Activated naive CD4-positive, alpha-beta T cell treated with anti-CD3 and anti-CD28 coated beads, Interleukin-2, amount 10 ng/mL, durations not matched to agents 7 days and 5 days (primary cell): ENCODE measurements at regions not wholly inside any gene's neighbourhood (a gene's known extent, or its start where the extent isn't known, plus 50 kb on each side); places are given as distances from the start of the nearest gene placed in this dataset.

ENCODE experiments used
- CTCF ChIA-PET: fragments of 350-600 bp; sonication (Branson Sonifier 250); formaldehyde crosslinking; loops from one replicate; lab custom pipeline; 2021; ENCODE audit warnings: antibody characterized with exemption; lab: Charles Lee
- DNase-seq: peaks from one replicate; pipeline ENCODE4 v3.0.0-alpha.2; 2020
- H3K27ac Mint-ChIP-seq: one replicate; pipeline ENCODE4 v1.8.0; 2021; ENCODE audit warnings: mild to moderate bottlenecking, moderate library complexity, mixed read lengths
- H3K27me3 Mint-ChIP-seq: one replicate; pipeline ENCODE4 v1.8.0; 2021; ENCODE audit warnings: mild to moderate bottlenecking, mixed read lengths
- H3K36me3 Mint-ChIP-seq: one replicate; pipeline ENCODE4 v1.8.0; 2021; ENCODE audit warnings: mixed read lengths
- H3K4me1 Mint-ChIP-seq: one replicate; pipeline ENCODE4 v1.8.0; 2021; ENCODE audit warnings: mixed read lengths
- H3K4me3 Mint-ChIP-seq: one replicate; pipeline ENCODE4 v1.8.0; 2021; ENCODE audit warnings: mild to moderate bottlenecking, moderate library complexity, mixed read lengths
- H3K9me3 Mint-ChIP-seq: one replicate; pipeline ENCODE4 v1.8.0; 2021; ENCODE audit warnings: mixed read lengths

DNA sequence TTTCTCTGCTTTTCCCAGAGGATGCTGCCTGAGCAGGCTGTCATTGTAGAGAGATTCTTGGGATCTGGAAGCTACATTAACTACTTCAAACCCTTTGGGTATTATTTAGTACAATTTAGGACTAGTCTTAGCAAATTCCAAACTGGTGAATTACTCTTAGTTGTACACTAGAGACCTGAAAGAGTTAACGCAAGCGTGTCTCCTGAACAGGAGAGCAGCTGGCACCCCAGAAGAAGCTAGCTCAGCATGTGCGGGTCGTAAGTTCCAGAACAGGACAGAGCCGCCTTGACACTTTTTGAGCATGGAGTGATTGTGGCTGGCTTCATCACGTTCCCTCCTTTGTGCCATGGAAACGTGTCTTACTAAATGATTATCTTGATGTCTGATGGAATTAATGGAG is 495.7 kb upstream of the TPK1 start:
- Mint-ChIP-seq H3K9me3 (peaks cover 6% of the 10 kb centered on the region), H3K27ac (no peak overlapping the region)
- CTCF ChIA-PET: no interaction called here

DNA sequence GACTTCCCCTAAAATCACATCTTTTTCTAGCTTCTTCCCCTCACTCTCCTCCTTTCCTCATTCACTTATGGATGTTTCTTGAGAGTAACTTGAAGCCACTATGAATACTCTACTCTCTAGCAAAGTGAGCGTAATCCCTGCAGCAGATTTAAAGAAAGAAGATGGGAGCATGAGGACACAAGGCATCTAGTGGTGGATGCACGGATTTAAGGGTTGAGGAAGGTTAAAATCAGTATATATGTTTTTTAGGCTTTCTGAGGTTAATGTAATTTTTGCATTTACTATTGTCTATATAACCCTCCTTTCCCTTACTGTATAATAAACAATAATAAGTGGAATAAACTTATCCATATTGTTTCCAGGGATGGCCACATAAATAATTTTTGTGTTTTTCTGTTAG is 495.2 kb upstream of the TPK1 start:
- Mint-ChIP-seq H3K27ac (no peak overlapping the region), H3K9me3 (peaks cover 2% of the 10 kb centered on the region), H3K4me1 (no peaks in the 10 kb centered on the region), H3K36me3 (no peaks in the 10 kb centered on the region), H3K27me3 (no peaks in the 10 kb centered on the region), H3K4me3 (no peak overlapping the region)
- CTCF ChIA-PET: no interaction called here
- DNase-seq: no peak

More for the DNA sequence above, 495.7 kb upstream of the TPK1 start:
- Mint-ChIP-seq H3K27me3 (no peaks in the 10 kb centered on the region), H3K4me3 (no peak overlapping the region), H3K4me1 (no peaks in the 10 kb centered on the region), H3K36me3 (no peaks in the 10 kb centered on the region)
- no peak for DNase-seq

DNA sequence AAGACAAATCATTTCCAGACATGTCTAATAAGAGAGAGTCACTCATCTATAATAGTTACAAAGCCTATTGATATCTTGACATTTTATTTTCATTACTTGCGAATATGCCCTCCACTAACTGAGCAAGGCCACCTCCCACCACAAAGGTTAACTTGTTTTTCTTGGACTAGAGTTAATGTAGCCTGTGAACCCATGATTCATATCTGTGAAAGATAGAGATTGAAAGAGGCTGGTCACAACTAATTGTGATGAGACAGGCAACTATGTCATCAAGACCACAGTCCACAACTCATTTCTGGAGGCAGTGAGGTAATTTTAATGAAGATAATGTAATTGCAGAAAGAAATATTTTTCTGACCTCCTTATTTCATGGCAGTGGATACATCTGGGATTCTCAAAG is 491.8 kb upstream of the TPK1 start:
- CTCF ChIA-PET: no interaction called here
- no peak for DNase-seq
- Mint-ChIP-seq H3K36me3 (no peaks in the 10 kb centered on the region), H3K4me3 (no peak overlapping the region), H3K4me1 (no peaks in the 10 kb centered on the region), H3K9me3 (peaks cover 5% of the 10 kb centered on the region), H3K27ac (no peak overlapping the region), H3K27me3 (no peaks in the 10 kb centered on the region)

DNA sequence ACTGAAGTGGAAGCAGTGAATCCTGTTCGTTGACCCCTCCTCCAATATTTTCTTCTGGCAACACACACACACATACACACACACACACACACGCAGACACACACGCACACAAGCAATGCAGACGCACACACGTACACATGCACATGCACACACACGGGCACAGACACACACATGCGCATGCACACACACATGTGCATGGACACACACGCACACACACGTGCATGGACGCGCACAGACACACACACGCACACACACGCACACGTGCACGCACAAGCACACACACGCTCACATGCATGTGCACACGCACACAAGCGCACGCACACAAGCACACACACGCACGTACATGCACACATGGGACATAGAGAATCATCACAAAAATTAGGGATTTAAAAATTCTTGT is 488.2 kb upstream of the TPK1 start:
- Mint-ChIP-seq H3K9me3 (peaks cover 5% of the 10 kb centered on the region), H3K4me3 (no peak overlapping the region), H3K27me3 (no peaks in the 10 kb centered on the region), H3K36me3 (no peaks in the 10 kb centered on the region), H3K4me1 (no peaks in the 10 kb centered on the region), H3K27ac (no peak overlapping the region)
- DNase-seq: no peak
- CTCF ChIA-PET: no interaction called here

DNA sequence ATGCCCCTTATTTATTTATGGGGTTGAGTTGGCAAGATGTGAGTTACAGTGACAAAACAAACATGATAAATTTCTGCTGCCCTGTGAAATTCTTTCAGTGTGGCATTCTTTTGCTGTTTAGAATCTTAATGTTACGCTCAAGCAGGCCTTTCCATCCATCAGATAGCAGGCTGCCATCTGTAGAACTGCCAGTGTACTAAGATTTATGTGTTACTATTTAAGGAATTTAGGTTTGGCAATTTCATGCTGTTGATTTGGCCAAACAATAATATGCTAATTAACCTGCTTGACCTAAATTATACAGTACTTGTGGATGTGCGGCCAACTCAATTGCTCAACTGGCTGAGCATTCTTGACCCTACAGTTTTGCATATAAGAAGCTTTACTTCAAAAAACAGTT is 477.7 kb upstream of the TPK1 start:
- Mint-ChIP-seq H3K4me1 (no peaks in the 10 kb centered on the region), H3K36me3 (no peaks in the 10 kb centered on the region), H3K4me3 (no peak overlapping the region), H3K27me3 (no peaks in the 10 kb centered on the region), H3K27ac (no peak overlapping the region), H3K9me3 (peaks cover 2% of the 10 kb centered on the region)
- DNase-seq: no peak
- CTCF ChIA-PET: no interaction called here

DNA sequence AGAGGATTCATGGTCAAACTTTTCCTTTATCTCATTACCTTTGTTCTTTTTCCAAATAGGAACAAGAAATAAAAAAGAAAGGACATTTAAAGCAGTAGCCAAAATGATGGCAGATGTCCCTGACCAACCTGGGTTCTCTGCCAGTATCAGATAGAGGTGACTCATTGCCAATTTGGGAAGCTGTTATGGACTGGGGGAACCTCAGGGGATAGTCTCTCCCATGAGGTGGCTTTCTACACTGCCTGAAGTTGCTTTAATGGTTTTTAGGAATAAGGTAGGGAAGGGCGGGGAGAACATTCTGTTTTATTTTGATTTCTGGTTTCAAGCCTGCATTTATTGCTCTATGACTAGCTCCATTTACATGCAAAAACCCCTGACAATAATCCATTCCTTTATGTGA is 457.9 kb upstream of the TPK1 start:
- Mint-ChIP-seq H3K9me3 (no peaks in the 10 kb centered on the region), H3K36me3 (no peaks in the 10 kb centered on the region), H3K27me3 (no peaks in the 10 kb centered on the region), H3K4me3 (no peak overlapping the region), H3K4me1 (no peaks in the 10 kb centered on the region), H3K27ac (no peak overlapping the region)
- CTCF ChIA-PET: no interaction called here
- no peak for DNase-seq

DNA sequence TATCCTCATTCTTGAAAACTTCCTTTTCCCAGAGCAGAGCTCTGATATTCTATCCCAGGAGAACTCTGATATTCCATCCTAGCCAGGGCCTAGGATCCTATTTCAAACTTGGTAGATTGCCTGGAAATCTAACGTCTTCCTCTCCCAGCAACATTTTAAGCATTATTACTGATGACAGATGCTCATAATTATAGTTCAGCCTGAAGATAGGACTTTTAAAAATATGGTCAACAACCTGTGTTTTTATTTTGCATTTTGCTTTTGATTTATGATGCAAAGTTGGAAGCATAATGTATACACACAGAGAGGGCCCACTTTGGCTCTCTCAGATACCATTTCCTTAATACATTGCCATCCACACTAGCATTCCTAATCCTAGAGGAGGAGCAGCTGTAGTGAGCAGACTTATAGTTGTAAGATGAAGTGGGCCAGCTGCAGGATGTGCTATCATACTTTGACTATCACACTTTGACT is 457.4 kb upstream of the TPK1 start:
- H3K4me3 Mint-ChIP-seq: no peak overlapping the region
- H3K27ac Mint-ChIP-seq: no peak overlapping the region
- H3K9me3 Mint-ChIP-seq: no peaks in the 10 kb centered on the region
- H3K36me3 Mint-ChIP-seq: no peaks in the 10 kb centered on the region
- H3K4me1 Mint-ChIP-seq: no peaks in the 10 kb centered on the region
- DNase-seq: no peak
- no peaks in the 10 kb centered on the region for H3K27me3 Mint-ChIP-seq
- CTCF ChIA-PET: no interaction called here

DNA sequence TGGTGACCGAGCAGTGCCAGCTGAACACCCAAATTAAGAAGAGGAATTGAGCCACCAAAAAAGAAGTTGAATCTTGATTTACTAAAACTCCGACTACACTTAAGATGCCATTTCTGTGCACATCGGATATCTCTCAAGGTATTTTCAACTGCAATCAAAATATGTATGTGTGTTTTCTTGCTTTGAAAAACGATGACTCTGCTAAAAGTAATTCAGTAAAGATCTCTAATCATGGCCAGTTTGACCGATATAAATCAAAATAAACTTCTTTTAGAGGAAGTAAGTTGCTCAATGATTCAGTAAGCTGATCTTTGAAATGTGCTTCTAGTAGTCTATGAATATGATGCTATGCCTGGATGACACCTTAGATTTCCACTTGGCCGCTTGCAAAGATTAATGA is 453.5 kb upstream of the TPK1 start:
- no peaks in the 10 kb centered on the region for H3K36me3 Mint-ChIP-seq

DNA sequence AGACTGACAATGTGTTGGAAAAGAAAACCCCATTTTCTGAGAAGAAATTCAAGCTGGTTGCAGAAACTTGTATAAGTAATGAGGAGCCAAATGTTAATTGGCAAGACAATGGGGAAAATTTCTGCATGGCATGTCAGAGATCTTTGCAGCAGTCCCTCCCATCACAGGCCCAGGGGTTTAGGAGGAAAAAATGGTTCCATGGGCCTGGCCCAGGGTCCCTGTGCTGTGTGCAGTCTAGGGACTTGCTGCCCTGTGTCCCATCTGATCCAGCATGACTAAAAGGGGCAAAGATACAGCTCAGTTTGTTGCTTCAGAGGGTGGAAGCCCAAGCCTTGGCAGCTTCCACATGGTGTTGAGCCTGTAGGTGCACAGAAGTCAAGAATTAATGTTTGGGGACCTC is 440.3 kb upstream of the TPK1 start:
- Mint-ChIP-seq H3K27ac (no peak overlapping the region), H3K36me3 (no peaks in the 10 kb centered on the region), H3K4me1 (no peaks in the 10 kb centered on the region), H3K4me3 (no peak overlapping the region), H3K9me3 (peaks cover 26% of the 10 kb centered on the region), H3K27me3 (no peaks in the 10 kb centered on the region)
- no peak for DNase-seq
- CTCF ChIA-PET: no interaction called here

More for the DNA sequence above, 453.5 kb upstream of the TPK1 start:
- H3K4me1 Mint-ChIP-seq: no peaks in the 10 kb centered on the region
- no peaks in the 10 kb centered on the region for H3K27me3 Mint-ChIP-seq
- CTCF ChIA-PET: no interaction called here
- no peaks in the 10 kb centered on the region for H3K9me3 Mint-ChIP-seq
- H3K27ac Mint-ChIP-seq: no peak overlapping the region
- DNase-seq: no peak
- no peak overlapping the region for H3K4me3 Mint-ChIP-seq

DNA sequence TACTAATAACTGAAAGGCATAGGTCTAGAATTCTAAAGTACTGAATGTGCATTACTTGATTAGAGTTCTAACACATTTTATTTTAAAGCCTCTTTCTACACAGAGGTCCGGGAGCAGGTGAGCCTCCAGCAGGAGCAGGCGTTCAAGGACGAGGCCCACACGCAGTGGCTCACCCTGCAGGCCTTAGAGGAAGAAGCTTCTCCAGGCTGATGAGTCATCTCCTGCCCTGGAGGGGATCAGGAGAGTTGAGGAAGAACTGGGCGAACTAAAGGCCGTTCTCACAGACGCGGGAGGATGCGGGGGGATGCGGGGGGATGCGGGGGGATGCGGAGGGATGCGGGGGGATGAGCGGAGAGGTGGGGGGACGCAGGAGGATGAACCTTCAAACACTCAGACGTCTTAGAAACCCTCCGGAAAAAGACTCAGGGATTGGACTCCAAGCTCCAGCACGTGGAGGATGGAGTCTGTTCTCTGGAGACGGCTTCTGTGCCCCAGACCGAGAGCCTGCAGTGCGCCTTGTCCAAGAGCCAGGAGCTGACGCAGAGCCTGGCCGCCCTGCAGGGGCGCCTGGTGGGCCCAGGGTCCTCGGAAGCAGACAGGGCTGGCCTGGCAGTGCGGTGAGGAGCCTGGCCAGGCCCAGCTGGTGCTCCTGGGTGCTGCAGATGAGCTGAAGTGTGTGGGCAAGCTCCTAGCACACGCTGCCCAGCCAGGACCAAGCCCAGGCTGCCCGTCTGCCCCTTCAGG is 433.7 kb upstream of the TPK1 start:
- no peak overlapping the region for H3K27ac Mint-ChIP-seq
- CTCF ChIA-PET: no interaction called here
- no peak overlapping the region for H3K4me3 Mint-ChIP-seq
- no peak for DNase-seq
- H3K27me3 Mint-ChIP-seq: no peaks in the 10 kb centered on the region
- H3K36me3 Mint-ChIP-seq: no peaks in the 10 kb centered on the region
- peaks cover 13% of the 10 kb centered on the region for H3K9me3 Mint-ChIP-seq
- H3K4me1 Mint-ChIP-seq: no peaks in the 10 kb centered on the region

DNA sequence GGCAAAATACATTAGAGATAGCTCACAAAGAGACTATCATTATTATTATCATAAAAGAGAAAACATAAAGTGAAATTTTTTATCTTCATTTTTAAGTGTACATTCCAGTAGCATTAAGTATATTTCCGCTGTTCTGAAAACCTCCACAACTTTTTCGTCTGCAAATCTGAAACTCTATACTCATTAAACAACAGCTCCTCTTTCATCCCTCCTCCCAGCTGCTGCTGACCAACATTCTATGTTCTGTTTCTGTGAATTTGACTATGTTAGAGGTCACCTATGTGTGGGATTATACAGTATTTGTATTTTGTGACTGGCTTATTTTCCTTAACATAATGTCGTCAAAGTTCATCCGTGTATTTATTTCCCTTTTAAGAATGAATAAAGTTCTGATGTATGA is 429.3 kb upstream of the TPK1 start:
- H3K4me1 Mint-ChIP-seq: no peaks in the 10 kb centered on the region
- peaks cover 3% of the 10 kb centered on the region for H3K9me3 Mint-ChIP-seq
- H3K27me3 Mint-ChIP-seq: no peaks in the 10 kb centered on the region
- H3K36me3 Mint-ChIP-seq: no peaks in the 10 kb centered on the region
- H3K27ac Mint-ChIP-seq: no peak overlapping the region
- DNase-seq: no peak
- CTCF ChIA-PET: no interaction called here
- no peak overlapping the region for H3K4me3 Mint-ChIP-seq

DNA sequence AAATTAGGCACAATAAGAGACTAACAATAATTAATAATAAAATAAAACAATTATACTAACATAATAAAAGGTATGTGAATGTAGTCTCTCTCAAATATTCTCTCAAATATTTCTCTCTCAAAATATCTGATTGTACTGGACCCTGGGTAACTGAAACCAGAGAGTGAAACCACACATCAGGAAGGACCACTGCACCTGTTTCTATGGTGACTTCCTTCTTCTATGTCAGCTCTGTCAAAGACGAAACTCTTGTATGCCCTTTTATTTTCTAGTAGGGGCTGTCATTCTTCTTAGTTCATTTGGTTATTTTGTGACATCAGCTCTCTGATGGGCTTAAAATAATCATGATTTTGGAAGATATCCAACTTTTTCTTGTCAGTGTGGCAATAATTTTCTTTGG is 428.0 kb upstream of the TPK1 start:
- Mint-ChIP-seq H3K27ac (no peak overlapping the region), H3K4me3 (no peak overlapping the region)
- CTCF ChIA-PET: no interaction called here

DNA sequence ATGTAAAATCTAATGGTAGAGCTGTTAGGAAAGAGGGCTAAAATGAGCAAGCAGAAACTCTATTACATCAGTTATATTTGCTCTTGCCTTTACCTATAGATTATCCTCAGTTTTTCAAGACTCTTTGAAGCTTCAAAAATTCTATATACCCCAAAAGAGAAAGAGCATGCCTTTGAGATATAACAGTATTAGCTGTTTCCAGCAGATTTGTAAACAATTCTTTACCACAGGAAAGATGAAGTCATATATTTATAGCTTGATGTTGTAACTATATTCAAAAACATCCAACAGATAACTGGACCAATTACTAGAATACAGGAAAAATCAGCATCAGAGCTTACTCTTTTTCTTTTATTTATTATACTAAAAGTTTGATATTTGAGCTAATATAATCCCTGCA is 416.2 kb upstream of the TPK1 start:
- no peak overlapping the region for H3K27ac Mint-ChIP-seq
- CTCF ChIA-PET: no interaction called here
- no peak for DNase-seq
- no peaks in the 10 kb centered on the region for H3K27me3 Mint-ChIP-seq
- no peak overlapping the region for H3K4me3 Mint-ChIP-seq
- no peaks in the 10 kb centered on the region for H3K36me3 Mint-ChIP-seq
- no peaks in the 10 kb centered on the region for H3K4me1 Mint-ChIP-seq
- H3K9me3 Mint-ChIP-seq: no peaks in the 10 kb centered on the region

More for the DNA sequence above, 428.0 kb upstream of the TPK1 start:
- Mint-ChIP-seq H3K4me1 (no peaks in the 10 kb centered on the region), H3K36me3 (no peaks in the 10 kb centered on the region), H3K9me3 (no peaks in the 10 kb centered on the region), H3K27me3 (no peaks in the 10 kb centered on the region)
- no peak for DNase-seq

DNA sequence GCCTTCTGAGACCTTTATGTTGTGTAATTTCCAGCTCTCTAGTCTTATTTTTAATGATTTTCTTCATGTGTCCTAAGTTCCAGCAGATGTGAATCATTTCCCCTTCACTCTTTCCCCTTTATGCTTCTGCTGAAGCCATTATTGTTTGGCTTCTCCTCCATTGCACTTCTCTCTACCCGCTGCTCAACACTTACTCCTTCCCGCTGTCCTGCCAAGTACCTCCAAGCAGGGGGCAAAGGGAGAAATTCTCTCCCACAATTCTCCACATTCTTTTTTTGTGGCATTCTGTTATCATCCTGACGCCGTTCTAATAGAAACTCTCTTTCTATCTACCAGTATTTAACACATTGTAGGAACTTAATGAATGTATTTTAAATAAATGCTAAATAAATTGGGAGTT is 388.9 kb upstream of the TPK1 start:
- CTCF ChIA-PET: no interaction called here
- Mint-ChIP-seq H3K27ac (no peak overlapping the region), H3K9me3 (no peaks in the 10 kb centered on the region), H3K36me3 (no peaks in the 10 kb centered on the region), H3K27me3 (no peaks in the 10 kb centered on the region), H3K4me3 (no peak overlapping the region), H3K4me1 (no peaks in the 10 kb centered on the region)
- DNase-seq: no peak

DNA sequence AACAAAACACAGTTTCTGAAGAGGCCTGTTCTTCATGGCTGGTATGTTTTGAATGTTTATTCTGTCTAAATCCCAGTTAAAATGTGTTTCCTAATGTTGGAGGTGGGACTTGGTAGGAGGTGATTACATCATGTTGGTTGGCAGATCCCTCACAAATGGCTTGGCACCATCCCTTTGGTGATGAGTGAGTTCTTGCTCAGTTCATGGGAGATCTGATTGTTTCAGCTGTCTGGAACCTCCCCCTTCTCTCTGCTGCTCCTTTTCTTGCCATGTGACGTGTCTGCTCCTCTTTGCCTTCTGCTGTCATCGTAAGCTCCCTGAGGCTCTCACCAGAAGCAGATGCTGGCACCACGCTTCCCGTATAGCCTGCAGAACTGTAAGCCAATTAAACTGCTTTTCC is 383.6 kb upstream of the TPK1 start:
- Mint-ChIP-seq H3K27ac (no peak overlapping the region), H3K4me3 (no peak overlapping the region), H3K27me3 (no peaks in the 10 kb centered on the region), H3K9me3 (peaks cover 4% of the 10 kb centered on the region), H3K36me3 (no peaks in the 10 kb centered on the region), H3K4me1 (no peaks in the 10 kb centered on the region)
- no peak for DNase-seq
- CTCF ChIA-PET: no interaction called here
